HCT116 (cell line): ENCODE measurements at regions not wholly inside any gene's neighbourhood (a gene's known extent, or its start where the extent isn't known, plus 50 kb on each side); places are given as distances from the start of the nearest gene placed in this dataset.

ENCODE experiments used
- ATAC-seq: fragments of 200-7000 bp; cut with Tn5 transposase; 2 replicates; pipeline ENCODE4 v1.9.1; 2020; ENCODE audit warnings: mild to moderate bottlenecking, moderate library complexity
- BruUV-seq: library from RNA; stranded (reverse); fragments of 400-500 nt; replicated peaks from 2 replicates; lab custom pipeline; 2021; lab: Mats Ljungman, UMichigan
- CTCF ChIA-PET: fragments of 300-600 bp; sonication (Branson Sonifier 250); formaldehyde crosslinking; loops from one replicate; lab custom pipeline; 2021; ENCODE audit warnings: antibody characterized with exemption; lab: Charles Lee
- POLR2A ChIA-PET: fragments of 300-600, 350-600 bp; sonication (Branson Sonifier 250); formaldehyde crosslinking; loops from one replicate; lab custom pipeline; 2021; ENCODE audit warnings: antibody characterized with exemption; lab: Charles Lee
- RAD21 ChIA-PET, 2 experiments: fragments of 300-600 bp; sonication (Branson Sonifier 250); formaldehyde crosslinking; loops; one replicate each; lab custom pipeline; 2023; ENCODE audit warnings: low total read pairs in 2 of 2; ENCODE audit not compliant: uncharacterized antibody in 2 of 2, unreplicated experiment in 2 of 2, low non-redundant PET in 1 of 2; lab: Charles Lee
- DNase-seq: peaks from one replicate; pipeline ENCODE4 v3.0.0-alpha.2; 2010; ENCODE audit warnings: low read depth, low spot score
- H2AFZ ChIP-seq: fragments of 200-600 bp; shearing (Covaris generic), sonication (generic); 2 replicates; pipeline ENCODE4 v1.6.1; 2017; ENCODE audit warnings: low read depth, mixed run types, mixed read lengths, antibody characterized with exemption, low read length; ENCODE audit not compliant: poor library complexity, severe bottlenecking
- H3K27ac ChIP-seq: 2 replicates; pipeline ENCODE4 v1.5.1; 2012; ENCODE audit warnings: low read depth, low read length
- H3K27me3 ChIP-seq: fragments of 200-600 bp; sonication (generic); 2 replicates; pipeline ENCODE4 v1.6.1; 2016; ENCODE audit warnings: mixed run types, low read length, mixed read lengths; ENCODE audit not compliant: insufficient read depth
- H3K36me3 ChIP-seq, 2 experiments: fragments of 200-500 bp in 1 of 2; fragments of 200-600 bp in 1 of 2; sonication (Bioruptor generic) in 1 of 2; sonication (generic) in 1 of 2; 2 replicates each; pipeline versions ENCODE4 v1.5.1 to v1.6.1; 2014 to 2016; ENCODE audit warnings: low read length in 2 of 2, inconsistent platforms in 1 of 2, mixed read lengths in 1 of 2, mixed run types in 1 of 2; ENCODE audit not compliant: insufficient read depth in 2 of 2, control insufficient read depth in 1 of 2
- H3K4me1 ChIP-seq, 2 experiments: fragments of 200-600 bp in 1 of 2; sonication (generic) in 1 of 2; 2 replicates each; pipeline versions ENCODE4 v1.5.1 to v1.6.1; 2012 to 2017; ENCODE audit warnings: low read length in 2 of 2, inconsistent platforms in 1 of 2, mild to moderate bottlenecking in 1 of 2, mixed read lengths in 1 of 2, mixed run types in 1 of 2, moderate library complexity in 1 of 2; ENCODE audit not compliant: insufficient read depth in 2 of 2, control insufficient read depth in 1 of 2
- H3K4me2 ChIP-seq: fragments of 200-600 bp; sonication (generic); 2 replicates; pipeline ENCODE4 v1.6.1; 2017; ENCODE audit warnings: mixed run types, low read length, mixed read lengths
- H3K4me3 ChIP-seq, 2 experiments: fragments of 200-600 bp in 1 of 2; sonication (generic) in 1 of 2; replicated peaks in 1 of 2; 2 replicates each; pipeline ENCODE4 v1.5.1; 2011 to 2016; ENCODE audit warnings: low read length in 2 of 2, control low read depth in 1 of 2, low read depth in 1 of 2, mild to moderate bottlenecking in 1 of 2, mixed read lengths in 1 of 2, mixed run types in 1 of 2
- H3K79me2 ChIP-seq: fragments of 200-600 bp; sonication (generic); 2 replicates; pipeline ENCODE4 v1.6.1; 2017; ENCODE audit warnings: mild to moderate bottlenecking, mixed run types, low read length, moderate library complexity, mixed read lengths; ENCODE audit not compliant: insufficient read depth
- H3K9ac ChIP-seq: fragments of 200-600 bp; sonication (generic); 2 replicates; pipeline ENCODE4 v1.6.1; 2016; ENCODE audit warnings: low read length, mixed read lengths
- H3K9me2 ChIP-seq: fragments of 200-600 bp; sonication (generic), shearing (Covaris generic); 2 replicates; pipeline ENCODE4 v1.6.1; 2017; ENCODE audit warnings: mixed run types, mild to moderate bottlenecking, moderate library complexity; ENCODE audit not compliant: insufficient read depth
- H3K9me3 ChIP-seq, 2 experiments: fragments of 200-500 bp in 1 of 2; fragments of 200-600 bp in 1 of 2; sonication (Bioruptor generic) in 1 of 2; sonication (generic) in 1 of 2; 2 replicates each; pipeline ENCODE4 v1.6.1; 2014 to 2017; ENCODE audit warnings: low read length in 2 of 2, mixed read lengths in 2 of 2, inconsistent platforms in 1 of 2, low read depth in 1 of 2, mild to moderate bottlenecking in 1 of 2, mixed run types in 1 of 2, moderate library complexity in 1 of 2; ENCODE audit not compliant: control insufficient read depth in 1 of 2, insufficient read depth in 1 of 2
- H4K20me1 ChIP-seq: fragments of 200-600 bp; sonication (generic), shearing (Covaris generic); 2 replicates; pipeline ENCODE4 v1.6.1; 2017; ENCODE audit warnings: mixed run types, mild to moderate bottlenecking, moderate library complexity; ENCODE audit not compliant: insufficient read depth
- CEBPB ChIP-seq: IDR thresholded peaks from 2 replicates; pipeline ENCODE4 v1.6.1; 2012; ENCODE audit warnings: low read depth
- EGR1 ChIP-seq: IDR thresholded peaks from 2 replicates; pipeline ENCODE4 v1.6.1; 2012; ENCODE audit warnings: low read depth
- EZH2phosphoT487 ChIP-seq: fragments of 200-600 bp; IDR thresholded peaks from 2 replicates; pipeline ENCODE4 v1.6.1; 2018; ENCODE audit warnings: antibody characterized with exemption, borderline replicate concordance
- SIN3A ChIP-seq: IDR thresholded peaks from 2 replicates; pipeline ENCODE4 v1.6.1; 2012; ENCODE audit warnings: low read depth
- YY1 ChIP-seq: IDR thresholded peaks from 2 replicates; pipeline ENCODE4 v1.6.1; 2011; ENCODE audit warnings: low read length, low read depth, moderate library complexity, mild to moderate bottlenecking; ENCODE audit not compliant: insufficient replicate concordance; ENCODE audit errors: extremely low read depth
- ZFX ChIP-seq: fragments of 450-650 bp; IDR thresholded peaks from 2 replicates; pipeline ENCODE4 v1.6.1; 2017
- ZNF274 ChIP-seq: fragments of 200-500 bp; sonication (Bioruptor generic); IDR thresholded peaks from 2 replicates; pipeline ENCODE4 v1.6.1; 2014; ENCODE audit warnings: mild to moderate bottlenecking, low read depth, low read length, inconsistent platforms
- intact Hi-C: fragments of 100-400 bp; cut with micrococcal nuclease; formaldehyde crosslinking; loops from 2 replicates; pipeline ENCODE4 v1.10.0; 2022
- TF ChIP-seq, protein P1 (sequence below): IDR thresholded peaks from 2 replicates; pipeline ENCODE4 v1.6.1; 2011; ENCODE audit warnings: mild to moderate bottlenecking, low read length, moderate library complexity; ENCODE audit not compliant: insufficient replicate concordance; ENCODE audit errors: extremely low read depth
- TF ChIP-seq, protein P2 (sequence below), 3 experiments: fragments of 200-600 bp in 1 of 3; sonication (generic) in 1 of 3; IDR thresholded peaks in 2 of 3; conservative IDR thresholded peaks in 1 of 3; 2 replicates each; pipeline ENCODE4 v1.5.1; 2012 to 2017; ENCODE audit warnings: low read depth in 2 of 3, low read length in 2 of 3, antibody characterized with exemption in 1 of 3, borderline replicate concordance in 1 of 3, control low read depth in 1 of 3, mild to moderate bottlenecking in 1 of 3, mixed read lengths in 1 of 3, mixed run types in 1 of 3, moderate library complexity in 1 of 3; ENCODE audit not compliant: insufficient read depth in 1 of 3
- TF ChIP-seq, protein P3 (sequence below): IDR thresholded peaks from 2 replicates; pipeline ENCODE4 v1.6.1; 2012; ENCODE audit warnings: low read depth

- CTCF ChIA-PET, result no interaction called here
- BruUV-seq, result no TSS peak
Measured at GRCh38 chr7:15143936-15144335, 241.4 kb upstream of the DGKB start.

More at GRCh38 chr7:15143936-15144335, 241.4 kb upstream of the DGKB start:
- no peak overlapping the region for H3K9ac ChIP-seq
- H3K36me3 ChIP-seq, result no peaks in the 10 kb centered on the region
- no peak overlapping the region for H3K4me3 ChIP-seq
- H3K4me2 ChIP-seq, result no peak overlapping the region
- no peak overlapping the region for H3K27ac ChIP-seq
- RAD21 ChIA-PET, result no interaction called here
- POLR2A ChIA-PET, result no interaction called here
- H3K9me3 ChIP-seq, result no peaks in the 10 kb centered on the region
- H3K9me2 ChIP-seq, result no peaks in the 10 kb centered on the region
- intact Hi-C loops, result no loop called here
- H4K20me1 ChIP-seq, result no peaks in the 10 kb centered on the region
- ATAC-seq (no peak), DNase-seq (no peak)
- no peak for TF ChIP-seq EZH2phosphoT487
- TF ChIP-seq, protein P1, sequence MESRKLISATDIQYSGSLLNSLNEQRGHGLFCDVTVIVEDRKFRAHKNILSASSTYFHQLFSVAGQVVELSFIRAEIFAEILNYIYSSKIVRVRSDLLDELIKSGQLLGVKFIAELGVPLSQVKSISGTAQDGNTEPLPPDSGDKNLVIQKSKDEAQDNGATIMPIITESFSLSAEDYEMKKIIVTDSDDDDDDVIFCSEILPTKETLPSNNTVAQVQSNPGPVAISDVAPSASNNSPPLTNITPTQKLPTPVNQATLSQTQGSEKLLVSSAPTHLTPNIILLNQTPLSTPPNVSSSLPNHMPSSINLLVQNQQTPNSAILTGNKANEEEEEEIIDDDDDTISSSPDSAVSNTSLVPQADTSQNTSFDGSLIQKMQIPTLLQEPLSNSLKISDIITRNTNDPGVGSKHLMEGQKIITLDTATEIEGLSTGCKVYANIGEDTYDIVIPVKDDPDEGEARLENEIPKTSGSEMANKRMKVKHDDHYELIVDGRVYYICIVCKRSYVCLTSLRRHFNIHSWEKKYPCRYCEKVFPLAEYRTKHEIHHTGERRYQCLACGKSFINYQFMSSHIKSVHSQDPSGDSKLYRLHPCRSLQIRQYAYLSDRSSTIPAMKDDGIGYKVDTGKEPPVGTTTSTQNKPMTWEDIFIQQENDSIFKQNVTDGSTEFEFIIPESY, result no peak
- TF ChIP-seq ZNF274, result no peak
- TF ChIP-seq SIN3A, result no peak
- no peak for TF ChIP-seq EGR1
- no peak for TF ChIP-seq YY1
- no peak for TF ChIP-seq CEBPB
- TF ChIP-seq, protein P2, sequence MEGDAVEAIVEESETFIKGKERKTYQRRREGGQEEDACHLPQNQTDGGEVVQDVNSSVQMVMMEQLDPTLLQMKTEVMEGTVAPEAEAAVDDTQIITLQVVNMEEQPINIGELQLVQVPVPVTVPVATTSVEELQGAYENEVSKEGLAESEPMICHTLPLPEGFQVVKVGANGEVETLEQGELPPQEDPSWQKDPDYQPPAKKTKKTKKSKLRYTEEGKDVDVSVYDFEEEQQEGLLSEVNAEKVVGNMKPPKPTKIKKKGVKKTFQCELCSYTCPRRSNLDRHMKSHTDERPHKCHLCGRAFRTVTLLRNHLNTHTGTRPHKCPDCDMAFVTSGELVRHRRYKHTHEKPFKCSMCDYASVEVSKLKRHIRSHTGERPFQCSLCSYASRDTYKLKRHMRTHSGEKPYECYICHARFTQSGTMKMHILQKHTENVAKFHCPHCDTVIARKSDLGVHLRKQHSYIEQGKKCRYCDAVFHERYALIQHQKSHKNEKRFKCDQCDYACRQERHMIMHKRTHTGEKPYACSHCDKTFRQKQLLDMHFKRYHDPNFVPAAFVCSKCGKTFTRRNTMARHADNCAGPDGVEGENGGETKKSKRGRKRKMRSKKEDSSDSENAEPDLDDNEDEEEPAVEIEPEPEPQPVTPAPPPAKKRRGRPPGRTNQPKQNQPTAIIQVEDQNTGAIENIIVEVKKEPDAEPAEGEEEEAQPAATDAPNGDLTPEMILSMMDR (IDR thresholded peaks at IDR 0.05 in 2 of 3, conservative IDR thresholded peaks at IDR 0.05 in 1 of 3; ENCODE audit: borderline replicate concordance in 1 of 3, insufficient read depth in 1 of 3, low read depth in 2 of 3, low read length in 2 of 3), result no peak
- TF ChIP-seq ZFX, result no peak
- TF ChIP-seq, protein P3, sequence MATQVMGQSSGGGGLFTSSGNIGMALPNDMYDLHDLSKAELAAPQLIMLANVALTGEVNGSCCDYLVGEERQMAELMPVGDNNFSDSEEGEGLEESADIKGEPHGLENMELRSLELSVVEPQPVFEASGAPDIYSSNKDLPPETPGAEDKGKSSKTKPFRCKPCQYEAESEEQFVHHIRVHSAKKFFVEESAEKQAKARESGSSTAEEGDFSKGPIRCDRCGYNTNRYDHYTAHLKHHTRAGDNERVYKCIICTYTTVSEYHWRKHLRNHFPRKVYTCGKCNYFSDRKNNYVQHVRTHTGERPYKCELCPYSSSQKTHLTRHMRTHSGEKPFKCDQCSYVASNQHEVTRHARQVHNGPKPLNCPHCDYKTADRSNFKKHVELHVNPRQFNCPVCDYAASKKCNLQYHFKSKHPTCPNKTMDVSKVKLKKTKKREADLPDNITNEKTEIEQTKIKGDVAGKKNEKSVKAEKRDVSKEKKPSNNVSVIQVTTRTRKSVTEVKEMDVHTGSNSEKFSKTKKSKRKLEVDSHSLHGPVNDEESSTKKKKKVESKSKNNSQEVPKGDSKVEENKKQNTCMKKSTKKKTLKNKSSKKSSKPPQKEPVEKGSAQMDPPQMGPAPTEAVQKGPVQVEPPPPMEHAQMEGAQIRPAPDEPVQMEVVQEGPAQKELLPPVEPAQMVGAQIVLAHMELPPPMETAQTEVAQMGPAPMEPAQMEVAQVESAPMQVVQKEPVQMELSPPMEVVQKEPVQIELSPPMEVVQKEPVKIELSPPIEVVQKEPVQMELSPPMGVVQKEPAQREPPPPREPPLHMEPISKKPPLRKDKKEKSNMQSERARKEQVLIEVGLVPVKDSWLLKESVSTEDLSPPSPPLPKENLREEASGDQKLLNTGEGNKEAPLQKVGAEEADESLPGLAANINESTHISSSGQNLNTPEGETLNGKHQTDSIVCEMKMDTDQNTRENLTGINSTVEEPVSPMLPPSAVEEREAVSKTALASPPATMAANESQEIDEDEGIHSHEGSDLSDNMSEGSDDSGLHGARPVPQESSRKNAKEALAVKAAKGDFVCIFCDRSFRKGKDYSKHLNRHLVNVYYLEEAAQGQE, result no peak
- H2AFZ ChIP-seq, result no peak overlapping the region
- no peaks in the 10 kb centered on the region for H3K79me2 ChIP-seq
- H3K27me3 ChIP-seq, result no peaks in the 10 kb centered on the region
- no peaks in the 10 kb centered on the region for H3K4me1 ChIP-seq
